GM10266 (cell line): ENCODE measurements at regions not wholly inside any gene's neighbourhood (a gene's known extent, or its start where the extent isn't known, plus 50 kb on each side); places are given as distances from the start of the nearest gene placed in this dataset.

Source experiments
- DNase-seq: peaks from one replicate; pipeline ENCODE4 v3.0.0; 2012; ENCODE audit errors: extremely low spot score
- TF ChIP-seq, protein P1 (sequence below): IDR thresholded peaks from 2 replicates; pipeline ENCODE4 v1.5.1; 2012; ENCODE audit warnings: mild to moderate bottlenecking, low read depth; ENCODE audit not compliant: control insufficient read depth, insufficient read depth; ENCODE audit errors: missing control alignments

DNA sequence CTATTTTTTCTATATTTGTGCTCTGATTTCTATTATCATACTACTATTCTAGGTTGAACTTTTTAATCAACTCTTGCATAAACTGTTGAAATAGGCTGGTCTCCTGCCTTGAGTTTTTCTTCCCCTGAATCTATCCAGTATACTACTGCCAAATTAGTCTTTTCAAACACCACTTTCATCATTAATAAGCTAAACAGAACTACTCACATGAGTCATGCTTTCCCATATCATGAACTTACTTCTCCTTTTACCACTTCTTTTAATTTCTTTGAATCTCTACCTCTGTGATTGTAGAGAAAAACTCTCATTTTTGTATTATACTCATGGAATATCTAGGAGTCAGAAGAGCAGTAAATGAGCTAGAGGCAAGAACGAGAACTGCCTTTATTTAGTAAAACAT is 340.3 kb upstream of the PDE3A start:
- TF ChIP-seq, protein P1, sequence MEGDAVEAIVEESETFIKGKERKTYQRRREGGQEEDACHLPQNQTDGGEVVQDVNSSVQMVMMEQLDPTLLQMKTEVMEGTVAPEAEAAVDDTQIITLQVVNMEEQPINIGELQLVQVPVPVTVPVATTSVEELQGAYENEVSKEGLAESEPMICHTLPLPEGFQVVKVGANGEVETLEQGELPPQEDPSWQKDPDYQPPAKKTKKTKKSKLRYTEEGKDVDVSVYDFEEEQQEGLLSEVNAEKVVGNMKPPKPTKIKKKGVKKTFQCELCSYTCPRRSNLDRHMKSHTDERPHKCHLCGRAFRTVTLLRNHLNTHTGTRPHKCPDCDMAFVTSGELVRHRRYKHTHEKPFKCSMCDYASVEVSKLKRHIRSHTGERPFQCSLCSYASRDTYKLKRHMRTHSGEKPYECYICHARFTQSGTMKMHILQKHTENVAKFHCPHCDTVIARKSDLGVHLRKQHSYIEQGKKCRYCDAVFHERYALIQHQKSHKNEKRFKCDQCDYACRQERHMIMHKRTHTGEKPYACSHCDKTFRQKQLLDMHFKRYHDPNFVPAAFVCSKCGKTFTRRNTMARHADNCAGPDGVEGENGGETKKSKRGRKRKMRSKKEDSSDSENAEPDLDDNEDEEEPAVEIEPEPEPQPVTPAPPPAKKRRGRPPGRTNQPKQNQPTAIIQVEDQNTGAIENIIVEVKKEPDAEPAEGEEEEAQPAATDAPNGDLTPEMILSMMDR, result no peak
- DNase-seq, result peak; percentile 4

DNA sequence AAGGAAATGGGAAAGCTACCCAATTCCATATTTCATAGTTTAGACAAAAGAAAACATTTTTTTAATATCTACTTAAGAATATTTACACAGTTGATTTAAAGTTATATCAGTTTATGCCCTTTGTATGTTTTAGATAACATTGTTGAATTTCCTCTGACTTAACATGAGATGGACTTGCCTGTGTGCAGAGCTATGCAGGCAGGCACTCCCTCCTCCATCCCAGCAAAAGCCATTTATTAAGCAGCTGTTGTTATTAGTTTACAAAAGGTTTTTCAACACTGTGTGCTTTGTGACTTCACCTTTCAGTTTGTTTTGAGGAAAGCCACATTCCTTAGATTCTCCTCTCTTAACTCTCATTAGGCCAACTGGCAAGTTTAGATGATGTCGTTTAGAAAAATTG is 337.5 kb upstream of the PDE3A start:
- DNase-seq, result no peak
- TF ChIP-seq, protein P1, result no peak

DNA sequence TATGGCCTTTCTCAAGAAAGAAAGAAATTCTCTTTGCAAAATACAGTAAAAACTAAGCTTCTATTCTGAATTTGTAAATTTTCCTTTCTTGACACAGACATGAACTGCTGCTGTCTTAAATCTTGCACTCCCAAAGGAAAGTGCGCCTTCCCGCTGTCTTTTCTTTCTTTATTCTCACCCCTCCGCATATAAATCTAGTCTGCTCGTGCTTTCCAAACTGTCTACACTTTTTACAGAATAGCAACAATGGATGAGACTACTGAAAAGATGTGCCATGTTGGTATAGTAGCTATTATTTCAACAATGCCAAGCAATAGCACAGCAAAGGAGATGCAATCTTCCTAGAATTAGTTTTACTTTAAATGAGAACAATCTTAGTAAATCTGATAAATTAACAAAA is 328.8 kb upstream of the PDE3A start:
- TF ChIP-seq, protein P1, result no peak
- DNase-seq, result no peak

DNA sequence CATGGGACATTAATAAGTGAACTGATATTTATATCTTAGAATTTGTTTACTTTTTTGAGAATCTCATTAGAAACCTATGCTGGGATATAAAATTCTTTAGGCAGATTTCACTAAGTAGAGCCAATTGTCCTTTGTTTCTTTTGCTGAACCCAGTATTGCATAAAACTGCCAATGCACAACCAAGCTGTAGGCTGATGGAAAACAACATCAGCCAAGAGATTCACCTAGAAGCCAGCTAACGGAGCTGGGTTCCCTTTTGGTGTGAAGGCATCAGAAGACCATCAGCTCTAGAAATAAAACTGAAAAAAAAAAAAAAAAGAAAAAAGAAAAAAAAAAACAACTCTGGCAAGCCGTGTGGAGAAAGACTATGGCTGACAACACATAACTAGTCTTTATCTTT is 328.2 kb upstream of the PDE3A start:
- no peak for DNase-seq
- TF ChIP-seq, protein P1, result no peak

DNA sequence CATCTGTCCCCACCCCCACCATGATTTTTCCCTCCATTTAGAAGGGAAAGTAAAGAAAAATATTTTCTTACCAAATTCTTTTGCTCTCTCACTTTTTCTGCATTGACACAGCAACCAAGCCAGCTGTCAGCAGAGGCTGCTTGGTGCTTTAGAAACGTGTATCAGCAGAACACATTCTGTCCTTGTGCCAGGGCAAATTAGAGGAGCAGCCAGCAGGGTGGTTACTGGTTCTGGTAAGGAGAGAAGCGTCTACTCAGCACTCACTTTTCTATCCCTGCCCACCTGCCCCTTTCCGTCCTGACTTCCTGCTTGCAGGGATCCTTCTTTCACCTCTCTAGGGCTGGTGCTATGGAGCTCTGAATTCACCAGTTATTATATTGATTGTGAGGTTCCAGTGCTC is 327.5 kb upstream of the PDE3A start:
- no peak for DNase-seq
- TF ChIP-seq, protein P1, result no peak

DNA sequence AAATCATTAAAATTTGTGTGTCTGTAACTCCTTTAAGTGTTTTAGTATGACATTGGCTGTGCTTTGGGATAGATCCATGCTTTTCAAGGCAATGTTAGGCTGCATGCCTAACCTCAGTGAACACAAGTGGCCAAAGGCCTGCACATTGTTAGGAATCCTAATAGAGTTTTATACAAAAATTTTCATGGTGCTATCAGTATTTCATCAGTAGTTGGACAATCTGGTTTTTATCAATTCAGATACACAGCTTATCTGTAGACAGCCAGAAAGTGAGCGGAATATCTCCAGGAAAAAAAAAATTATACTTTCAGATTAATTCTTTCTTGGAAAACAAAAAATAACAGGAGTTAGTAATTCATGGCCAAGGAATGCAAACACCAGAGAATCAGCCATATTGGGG is 324.0 kb upstream of the PDE3A start:
- TF ChIP-seq, protein P1, result no peak
- no peak for DNase-seq

DNA sequence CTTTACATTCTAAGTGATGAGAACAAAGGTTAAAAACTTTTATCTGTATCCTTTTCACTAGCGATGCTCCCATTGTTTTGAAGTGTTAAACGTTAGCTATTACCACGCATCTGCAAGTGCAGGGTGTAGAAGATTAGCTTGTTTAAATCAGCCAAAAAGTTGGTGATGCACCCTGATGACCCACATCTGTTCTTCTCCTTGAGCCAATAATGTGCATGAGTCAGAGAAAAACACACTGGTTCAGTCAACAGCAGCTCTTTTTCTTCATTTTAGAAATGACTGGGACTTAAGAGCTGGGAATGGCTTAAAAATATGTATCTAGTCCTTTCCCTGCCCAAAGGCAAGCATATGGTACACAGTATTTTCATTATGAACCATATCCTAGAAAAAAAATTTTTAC is 323.5 kb upstream of the PDE3A start:
- TF ChIP-seq, protein P1, result no peak
- no peak for DNase-seq
